RWPE1 (cell line): ENCODE measurements at regions not wholly inside any gene's neighbourhood (a gene's known extent, or its start where the extent isn't known, plus 50 kb on each side); places are given as distances from the start of the nearest gene placed in this dataset.
"Not testable (repeated sequence)": the region's sequence is repeated elsewhere in the genome, so short reads cannot be mapped to it uniquely, and the experiment has no call there.

ENCODE experiments used
- CTCF ChIA-PET: fragments of 350-600 bp; sonication (Branson Sonifier 250); formaldehyde crosslinking; extraction: SDS; loops from one replicate; lab custom pipeline; 2021; lab: Yijun Ruan, JAX
- POLR2A ChIA-PET: fragments of 400-600 bp; formaldehyde crosslinking; extraction: SDS; loops from one replicate; lab custom pipeline; 2020; ENCODE audit warnings: antibody characterized with exemption; ENCODE audit not compliant: low non-redundant PET; lab: Yijun Ruan, JAX
- DNase-seq: peaks from one replicate; pipeline ENCODE4 v3.0.0; 2012; ENCODE audit warnings: low spot score
- H3K27ac ChIP-seq: fragments of 450-650 bp; 2 replicates; pipeline ENCODE4 v1.5.1; 2017
- TF ChIP-seq, protein P1 (sequence below): fragments of 450-650 bp; conservative IDR thresholded peaks from 2 replicates; pipeline ENCODE4 v1.5.1; 2017; ENCODE audit warnings: low read depth, mild to moderate bottlenecking

DNA sequence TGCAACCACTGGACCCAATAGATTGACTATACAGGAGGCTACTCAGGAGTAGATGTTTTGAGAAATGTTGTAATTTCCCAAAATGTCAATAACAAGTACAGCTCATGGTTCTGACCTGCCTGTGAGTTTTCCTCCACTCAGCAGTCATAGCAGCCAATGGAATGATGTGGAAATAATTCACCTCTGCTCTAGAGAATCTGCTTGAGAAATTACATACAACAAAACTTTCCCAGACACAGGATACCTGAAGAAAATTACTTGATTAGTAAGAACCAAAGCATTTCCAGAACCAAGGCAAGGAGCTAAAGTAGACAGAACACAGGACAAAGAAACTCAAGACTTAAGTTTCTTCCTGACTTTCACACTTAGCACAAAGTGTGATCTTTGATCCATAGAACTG lies 218.9 kb upstream of the SETMAR start:
- TF ChIP-seq, protein P1, sequence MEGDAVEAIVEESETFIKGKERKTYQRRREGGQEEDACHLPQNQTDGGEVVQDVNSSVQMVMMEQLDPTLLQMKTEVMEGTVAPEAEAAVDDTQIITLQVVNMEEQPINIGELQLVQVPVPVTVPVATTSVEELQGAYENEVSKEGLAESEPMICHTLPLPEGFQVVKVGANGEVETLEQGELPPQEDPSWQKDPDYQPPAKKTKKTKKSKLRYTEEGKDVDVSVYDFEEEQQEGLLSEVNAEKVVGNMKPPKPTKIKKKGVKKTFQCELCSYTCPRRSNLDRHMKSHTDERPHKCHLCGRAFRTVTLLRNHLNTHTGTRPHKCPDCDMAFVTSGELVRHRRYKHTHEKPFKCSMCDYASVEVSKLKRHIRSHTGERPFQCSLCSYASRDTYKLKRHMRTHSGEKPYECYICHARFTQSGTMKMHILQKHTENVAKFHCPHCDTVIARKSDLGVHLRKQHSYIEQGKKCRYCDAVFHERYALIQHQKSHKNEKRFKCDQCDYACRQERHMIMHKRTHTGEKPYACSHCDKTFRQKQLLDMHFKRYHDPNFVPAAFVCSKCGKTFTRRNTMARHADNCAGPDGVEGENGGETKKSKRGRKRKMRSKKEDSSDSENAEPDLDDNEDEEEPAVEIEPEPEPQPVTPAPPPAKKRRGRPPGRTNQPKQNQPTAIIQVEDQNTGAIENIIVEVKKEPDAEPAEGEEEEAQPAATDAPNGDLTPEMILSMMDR: no peak
- H3K27ac ChIP-seq: no peak overlapping the region
- POLR2A ChIA-PET: interaction anchor here (0.6 kb wide), 1 partner anchor 1541 kb away, joined by 6 read pairs; no protein-coding TSS in a partner anchor
- CTCF ChIA-PET: interaction anchor here (0.6 kb wide), 2 partner anchors 23 to 29 kb away, joined by 3 to 4 read pairs; no protein-coding TSS in a partner anchor
- DNase-seq: no peak

DNA sequence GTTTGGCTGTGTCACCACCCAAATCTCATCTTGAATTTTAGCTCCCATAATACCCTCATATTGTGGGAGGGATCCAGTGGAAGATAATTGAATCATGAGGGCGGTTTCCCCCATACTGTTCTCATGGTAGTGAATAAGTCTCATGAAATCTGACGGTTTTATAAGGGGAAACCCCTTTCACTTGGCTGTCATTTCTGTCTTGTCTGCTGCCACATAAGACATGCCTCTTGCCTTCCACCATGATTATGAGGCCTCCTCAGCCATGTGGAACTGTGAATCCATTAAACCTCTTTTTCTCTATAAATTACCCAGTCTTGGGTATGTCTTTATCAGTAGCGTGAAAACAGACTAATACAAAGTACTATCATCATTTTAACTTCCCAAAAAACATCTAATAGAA lies 216.5 kb upstream of the SETMAR start:
- CTCF ChIA-PET, DNase-seq, H3K27ac ChIP-seq, POLR2A ChIA-PET: not testable (repeated sequence)

DNA sequence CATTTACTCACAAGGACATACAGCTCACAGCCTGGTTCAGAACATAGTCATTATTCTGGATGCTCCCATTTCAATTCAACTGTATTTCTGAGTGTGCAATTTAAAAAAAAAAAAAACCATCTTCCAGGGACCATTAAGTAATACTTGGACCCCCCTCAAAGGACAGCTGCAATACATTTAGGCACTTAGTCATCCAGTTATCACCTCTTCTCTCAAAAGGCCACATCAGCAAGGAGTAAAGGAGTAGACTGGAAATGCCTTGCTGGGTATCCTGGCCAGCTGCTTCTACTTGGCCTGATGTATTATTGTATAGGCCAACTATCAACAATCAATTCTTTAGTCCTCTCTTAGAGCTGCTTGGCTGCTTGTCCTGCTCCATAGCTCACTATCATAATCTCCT lies 211.4 kb upstream of the SETMAR start:
- no peak for DNase-seq
- TF ChIP-seq, protein P1: no peak
- H3K27ac ChIP-seq: no peak overlapping the region
- POLR2A ChIA-PET: no interaction called here
- CTCF ChIA-PET: no interaction called here

GRCh38 chr3:4097801-4098200 lies 205.4 kb upstream of the SETMAR start:
- H3K27ac ChIP-seq: no peak overlapping the region
- ChIA-PET POLR2A (no interaction called here), CTCF (interaction anchor here (0.6 to 1.0 kb wide), 2 partner anchors 46 to 565 kb away, joined by 5 to 6 read pairs; no protein-coding TSS in a partner anchor)
- no peak for DNase-seq
- TF ChIP-seq, protein P1: no peak

- no peak overlapping the region for H3K27ac ChIP-seq
- DNase-seq: no peak
- ChIA-PET POLR2A (no interaction called here), CTCF (no interaction called here)
- TF ChIP-seq, protein P1: no peak
These were observed 203.6 kb upstream of the SETMAR start for GRCh38 chr3:4099607-4100006.

DNA sequence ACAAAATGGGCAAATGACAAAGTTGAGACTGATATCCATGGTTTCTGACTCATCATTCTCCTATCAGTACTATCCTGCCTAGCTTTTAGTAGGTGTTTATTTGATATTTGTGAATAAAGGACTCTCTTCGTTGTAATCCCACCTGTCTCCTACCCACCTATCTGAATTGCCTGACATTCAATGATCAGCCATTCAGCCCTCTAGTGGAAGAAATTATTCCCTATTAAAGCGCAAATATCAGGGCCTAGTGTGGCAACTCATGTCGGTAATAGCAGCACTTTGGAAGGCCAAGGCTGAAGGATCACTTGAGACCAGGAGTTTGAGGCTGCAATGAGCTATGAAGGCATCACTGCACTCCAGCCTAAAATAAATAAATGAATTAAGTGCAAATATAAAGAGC lies 195.7 kb upstream of the SETMAR start:
- CTCF ChIA-PET: interaction anchor here (0.6 kb wide), 1 partner anchor 24 kb away, joined by 4 read pairs; no protein-coding TSS in a partner anchor
- TF ChIP-seq, protein P1: no peak
- POLR2A ChIA-PET: no interaction called here
- no peak overlapping the region for H3K27ac ChIP-seq
- no peak for DNase-seq

GRCh38 chr3:4113811-4114522 lies 189.2 kb upstream of the SETMAR start:
- no peak overlapping the region for H3K27ac ChIP-seq
- CTCF ChIA-PET: interaction anchor here (0.6 kb wide), 1 partner anchor 30 kb away, joined by 3 read pairs; no protein-coding TSS in a partner anchor
- TF ChIP-seq, protein P1: no peak
- POLR2A ChIA-PET: no interaction called here
- DNase-seq: no peak
